MM.1S (cell line): ENCODE measurements at regions not wholly inside any gene's neighbourhood (a gene's known extent, or its start where the extent isn't known, plus 50 kb on each side); places are given as distances from the start of the nearest gene placed in this dataset.

Source experiments
- DNase-seq: peaks from one replicate; pipeline ENCODE4 v3.0.0-alpha.2; 2015
- H2AFZ ChIP-seq: fragments of 300-600 bp; sonication (generic); 2 replicates; pipeline ENCODE4 v1.6.0; 2016; ENCODE audit warnings: antibody characterized with exemption, low read length
- H3F3A ChIP-seq: fragments of 300-600 bp; sonication (generic); 2 replicates; pipeline ENCODE4 v1.6.1; 2016; ENCODE audit warnings: mild to moderate bottlenecking, antibody characterized with exemption, low read length, moderate library complexity, mixed read lengths; ENCODE audit not compliant: insufficient read depth
- H3K27ac ChIP-seq: fragments of 300-600 bp; sonication (generic); 2 replicates; pipeline ENCODE4 v1.5.1; 2016; ENCODE audit warnings: mild to moderate bottlenecking, low read length
- H3K27me3 ChIP-seq: fragments of 300-600 bp; sonication (generic); replicated peaks from 2 replicates; pipeline ENCODE4 v1.6.0; 2016; ENCODE audit warnings: low read length; ENCODE audit not compliant: insufficient read depth
- H3K36me3 ChIP-seq: fragments of 300-600 bp; sonication (generic); replicated peaks from 2 replicates; pipeline ENCODE4 v1.6.1; 2016; ENCODE audit warnings: mild to moderate bottlenecking, low read length, mixed read lengths; ENCODE audit not compliant: insufficient read depth
- H3K4me1 ChIP-seq: fragments of 300-600 bp; sonication (generic); 2 replicates; pipeline ENCODE4 v1.6.1; 2016; ENCODE audit warnings: low read length, mixed read lengths
- H3K4me2 ChIP-seq: fragments of 300-600 bp; sonication (generic); 2 replicates; pipeline ENCODE4 v1.6.0; 2016; ENCODE audit warnings: low read depth, low read length
- H3K4me3 ChIP-seq: fragments of 300-600 bp; sonication (generic); 2 replicates; pipeline ENCODE4 v1.5.1; 2016; ENCODE audit warnings: low read length, mixed read lengths
- H3K79me2 ChIP-seq: fragments of 300-600 bp; sonication (generic); 2 replicates; pipeline ENCODE4 v1.6.1; 2016; ENCODE audit warnings: mixed run types, low read length, mixed read lengths
- H3K9ac ChIP-seq: fragments of 300-600 bp; sonication (generic); 2 replicates; pipeline ENCODE4 v1.6.1; 2016; ENCODE audit warnings: low read length, mixed read lengths
- H3K9me2 ChIP-seq: fragments of 300-600 bp; sonication (generic); replicated peaks from 2 replicates; pipeline ENCODE4 v1.6.1; 2016; ENCODE audit warnings: mild to moderate bottlenecking, low read length, mixed read lengths; ENCODE audit not compliant: insufficient read depth
- H3K9me3 ChIP-seq: fragments of 300-600 bp; sonication (generic); replicated peaks from 2 replicates; pipeline ENCODE4 v1.6.1; 2016; ENCODE audit warnings: mild to moderate bottlenecking, low read length, mixed read lengths; ENCODE audit not compliant: insufficient read depth
- H4K20me1 ChIP-seq: fragments of 300-600 bp; sonication (generic); 2 replicates; pipeline ENCODE4 v1.6.1; 2016; ENCODE audit warnings: mild to moderate bottlenecking, low read length, moderate library complexity, mixed read lengths; ENCODE audit not compliant: insufficient read depth
- EZH2 ChIP-seq: fragments of 300-600 bp; sonication (generic); optimal IDR thresholded peaks from 2 replicates; pipeline ENCODE3; 2017; ENCODE audit warnings: low read depth, mild to moderate bottlenecking, antibody characterized with exemption, low read length, mixed read lengths
- EZH2phosphoT487 ChIP-seq: fragments of 300-600 bp; sonication (generic); IDR thresholded peaks from 2 replicates; pipeline ENCODE4 v1.6.1; 2018; ENCODE audit warnings: antibody characterized with exemption, low read length
- TF ChIP-seq, protein P1 (sequence below): fragments of 300-600 bp; sonication (generic); IDR thresholded peaks from 2 replicates; pipeline ENCODE4 v1.5.1; 2016; ENCODE audit warnings: antibody characterized with exemption, low read length, mixed read lengths

DNA sequence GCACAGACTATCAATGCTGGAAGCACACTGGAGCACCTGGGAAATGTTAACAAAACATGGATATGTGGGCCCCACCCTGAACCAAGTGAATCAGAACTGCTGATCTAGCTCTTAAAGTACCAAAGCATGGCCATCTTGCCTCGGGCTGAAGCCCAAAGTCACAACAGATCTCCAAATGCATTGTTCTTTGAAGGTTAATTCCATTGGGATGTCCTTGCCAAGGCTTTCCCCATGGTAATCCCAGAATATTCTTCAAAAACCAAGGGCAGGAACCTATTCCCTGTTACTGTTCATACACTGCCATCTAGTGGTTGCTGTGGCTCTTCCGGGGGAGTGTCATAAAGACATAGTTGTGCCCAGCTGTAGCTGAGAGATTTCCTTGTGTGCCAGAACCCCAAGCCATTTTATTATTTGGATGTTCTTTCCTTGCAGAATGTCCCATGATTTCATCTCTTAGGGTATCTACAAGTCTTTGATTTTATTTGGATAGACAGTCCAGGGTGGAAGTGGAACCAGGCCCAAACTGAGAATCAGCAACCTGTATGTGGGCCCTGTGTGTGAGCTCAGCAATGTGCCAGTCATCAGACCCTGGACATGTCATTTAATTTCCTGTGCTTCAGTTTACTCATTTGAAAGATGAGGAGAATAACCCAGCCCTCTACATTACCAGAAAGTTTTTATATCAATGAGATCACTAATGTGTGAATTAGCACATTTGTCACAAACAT is 290.0 kb downstream of the ACTL7B start:
- Histone ChIP-seq H3K4me2 (no peak overlapping the region), H3K9me3 (no peaks in the 10 kb centered on the region), H3K9ac (no peak overlapping the region), H3K9me2 (no peaks in the 10 kb centered on the region), H3K27ac (no peak overlapping the region), H3K27me3 (no peaks in the 10 kb centered on the region), H3K79me2 (no peaks in the 10 kb centered on the region), H3K36me3 (no peaks in the 10 kb centered on the region), H2AFZ (no peak overlapping the region), H4K20me1 (no peaks in the 10 kb centered on the region), H3F3A (no peaks in the 10 kb centered on the region), H3K4me1 (no peaks in the 10 kb centered on the region), H3K4me3 (no peak overlapping the region)
- peak; percentile 65 for DNase-seq
- TF ChIP-seq, protein P1, sequence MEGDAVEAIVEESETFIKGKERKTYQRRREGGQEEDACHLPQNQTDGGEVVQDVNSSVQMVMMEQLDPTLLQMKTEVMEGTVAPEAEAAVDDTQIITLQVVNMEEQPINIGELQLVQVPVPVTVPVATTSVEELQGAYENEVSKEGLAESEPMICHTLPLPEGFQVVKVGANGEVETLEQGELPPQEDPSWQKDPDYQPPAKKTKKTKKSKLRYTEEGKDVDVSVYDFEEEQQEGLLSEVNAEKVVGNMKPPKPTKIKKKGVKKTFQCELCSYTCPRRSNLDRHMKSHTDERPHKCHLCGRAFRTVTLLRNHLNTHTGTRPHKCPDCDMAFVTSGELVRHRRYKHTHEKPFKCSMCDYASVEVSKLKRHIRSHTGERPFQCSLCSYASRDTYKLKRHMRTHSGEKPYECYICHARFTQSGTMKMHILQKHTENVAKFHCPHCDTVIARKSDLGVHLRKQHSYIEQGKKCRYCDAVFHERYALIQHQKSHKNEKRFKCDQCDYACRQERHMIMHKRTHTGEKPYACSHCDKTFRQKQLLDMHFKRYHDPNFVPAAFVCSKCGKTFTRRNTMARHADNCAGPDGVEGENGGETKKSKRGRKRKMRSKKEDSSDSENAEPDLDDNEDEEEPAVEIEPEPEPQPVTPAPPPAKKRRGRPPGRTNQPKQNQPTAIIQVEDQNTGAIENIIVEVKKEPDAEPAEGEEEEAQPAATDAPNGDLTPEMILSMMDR: peak; percentile 87
- no peak for TF ChIP-seq EZH2

DNA sequence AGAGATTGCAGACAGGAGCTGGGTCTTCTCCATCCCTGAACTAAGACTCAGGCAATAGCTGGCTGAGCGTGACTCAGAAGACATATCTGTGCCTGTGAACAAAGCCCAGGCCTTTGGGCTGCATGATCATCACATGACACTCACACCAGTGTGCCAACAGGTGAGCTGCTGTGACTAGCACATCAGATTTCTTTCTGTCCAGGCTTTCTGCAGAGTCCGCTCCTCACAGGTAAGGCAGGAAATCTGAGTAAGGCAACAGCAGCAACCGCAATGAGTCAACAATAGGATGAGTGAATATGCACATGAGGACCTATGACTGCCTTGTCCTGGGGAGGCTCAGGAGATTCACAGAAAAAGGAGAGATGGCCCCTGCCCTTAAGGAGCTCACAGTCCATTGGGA is 293.6 kb downstream of the ACTL7B start:
- no peaks in the 10 kb centered on the region for H3K27me3 ChIP-seq
- no peaks in the 10 kb centered on the region for H3K36me3 ChIP-seq
- DNase-seq: no peak
- no peaks in the 10 kb centered on the region for H3K4me1 ChIP-seq
- H4K20me1 ChIP-seq: no peaks in the 10 kb centered on the region
- no peaks in the 10 kb centered on the region for H3K9me3 ChIP-seq
- no peak overlapping the region for H3K4me2 ChIP-seq
- no peaks in the 10 kb centered on the region for H3F3A ChIP-seq
- no peaks in the 10 kb centered on the region for H3K79me2 ChIP-seq
- no peak overlapping the region for H3K9ac ChIP-seq
- no peak overlapping the region for H3K4me3 ChIP-seq
- H3K9me2 ChIP-seq: no peaks in the 10 kb centered on the region
- TF ChIP-seq, protein P1: no peak
- TF ChIP-seq EZH2: no peak
- TF ChIP-seq EZH2phosphoT487: no peak
- H3K27ac ChIP-seq: no peak overlapping the region
- H2AFZ ChIP-seq: no peak overlapping the region

DNA sequence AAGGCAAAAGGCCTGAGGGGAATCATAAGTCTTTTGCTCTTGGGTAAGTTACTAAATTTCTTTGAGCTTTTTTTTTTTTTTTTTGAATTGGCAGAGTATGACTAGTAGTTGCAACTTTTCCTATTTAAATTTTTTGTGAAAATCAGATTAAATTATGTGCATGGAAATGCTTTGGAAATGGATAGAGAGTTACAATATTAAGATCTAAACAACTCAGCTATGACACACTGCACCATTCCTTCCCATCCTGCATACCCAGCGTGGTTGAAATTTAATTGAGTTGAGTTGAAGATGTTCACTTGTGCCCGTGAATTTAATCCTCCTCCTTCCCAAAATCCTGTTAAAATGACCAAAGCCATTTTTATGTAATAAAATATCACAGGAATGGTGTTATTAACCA is 296.4 kb downstream of the ACTL7B start:
- Histone ChIP-seq H4K20me1 (no peaks in the 10 kb centered on the region), H3K27ac (no peak overlapping the region), H3K36me3 (no peaks in the 10 kb centered on the region), H2AFZ (no peak overlapping the region), H3K4me3 (no peak overlapping the region), H3F3A (no peaks in the 10 kb centered on the region), H3K27me3 (no peaks in the 10 kb centered on the region), H3K9me2 (no peaks in the 10 kb centered on the region), H3K9ac (no peak overlapping the region), H3K79me2 (no peaks in the 10 kb centered on the region), H3K4me2 (no peak overlapping the region), H3K4me1 (no peaks in the 10 kb centered on the region), H3K9me3 (no peaks in the 10 kb centered on the region)
- TF ChIP-seq, protein P1: no peak
- no peak for TF ChIP-seq EZH2phosphoT487
- no peak for TF ChIP-seq EZH2
- DNase-seq: no peak
